MM.1S (cell line): ENCODE measurements at regions not wholly inside any gene's neighbourhood (a gene's known extent, or its start where the extent isn't known, plus 50 kb on each side); places are given as distances from the start of the nearest gene placed in this dataset.

Experiments used
- DNase-seq: peaks from one replicate; pipeline ENCODE4 v3.0.0-alpha.2; 2015
- H2AFZ ChIP-seq: fragments of 300-600 bp; sonication (generic); 2 replicates; pipeline ENCODE4 v1.6.0; 2016; ENCODE audit warnings: antibody characterized with exemption, low read length
- H3F3A ChIP-seq: fragments of 300-600 bp; sonication (generic); 2 replicates; pipeline ENCODE4 v1.6.1; 2016; ENCODE audit warnings: mild to moderate bottlenecking, antibody characterized with exemption, low read length, moderate library complexity, mixed read lengths; ENCODE audit not compliant: insufficient read depth
- H3K27ac ChIP-seq: fragments of 300-600 bp; sonication (generic); 2 replicates; pipeline ENCODE4 v1.5.1; 2016; ENCODE audit warnings: mild to moderate bottlenecking, low read length
- H3K27me3 ChIP-seq: fragments of 300-600 bp; sonication (generic); replicated peaks from 2 replicates; pipeline ENCODE4 v1.6.0; 2016; ENCODE audit warnings: low read length; ENCODE audit not compliant: insufficient read depth
- H3K36me3 ChIP-seq: fragments of 300-600 bp; sonication (generic); replicated peaks from 2 replicates; pipeline ENCODE4 v1.6.1; 2016; ENCODE audit warnings: mild to moderate bottlenecking, low read length, mixed read lengths; ENCODE audit not compliant: insufficient read depth
- H3K4me1 ChIP-seq: fragments of 300-600 bp; sonication (generic); 2 replicates; pipeline ENCODE4 v1.6.1; 2016; ENCODE audit warnings: low read length, mixed read lengths
- H3K4me2 ChIP-seq: fragments of 300-600 bp; sonication (generic); 2 replicates; pipeline ENCODE4 v1.6.0; 2016; ENCODE audit warnings: low read depth, low read length
- H3K4me3 ChIP-seq: fragments of 300-600 bp; sonication (generic); 2 replicates; pipeline ENCODE4 v1.5.1; 2016; ENCODE audit warnings: low read length, mixed read lengths
- H3K79me2 ChIP-seq: fragments of 300-600 bp; sonication (generic); 2 replicates; pipeline ENCODE4 v1.6.1; 2016; ENCODE audit warnings: mixed run types, low read length, mixed read lengths
- H3K9ac ChIP-seq: fragments of 300-600 bp; sonication (generic); 2 replicates; pipeline ENCODE4 v1.6.1; 2016; ENCODE audit warnings: low read length, mixed read lengths
- H3K9me2 ChIP-seq: fragments of 300-600 bp; sonication (generic); replicated peaks from 2 replicates; pipeline ENCODE4 v1.6.1; 2016; ENCODE audit warnings: mild to moderate bottlenecking, low read length, mixed read lengths; ENCODE audit not compliant: insufficient read depth
- H3K9me3 ChIP-seq: fragments of 300-600 bp; sonication (generic); replicated peaks from 2 replicates; pipeline ENCODE4 v1.6.1; 2016; ENCODE audit warnings: mild to moderate bottlenecking, low read length, mixed read lengths; ENCODE audit not compliant: insufficient read depth
- H4K20me1 ChIP-seq: fragments of 300-600 bp; sonication (generic); 2 replicates; pipeline ENCODE4 v1.6.1; 2016; ENCODE audit warnings: mild to moderate bottlenecking, low read length, moderate library complexity, mixed read lengths; ENCODE audit not compliant: insufficient read depth
- EZH2 ChIP-seq: fragments of 300-600 bp; sonication (generic); optimal IDR thresholded peaks from 2 replicates; pipeline ENCODE3; 2017; ENCODE audit warnings: low read depth, mild to moderate bottlenecking, antibody characterized with exemption, low read length, mixed read lengths
- EZH2phosphoT487 ChIP-seq: fragments of 300-600 bp; sonication (generic); IDR thresholded peaks from 2 replicates; pipeline ENCODE4 v1.6.1; 2018; ENCODE audit warnings: antibody characterized with exemption, low read length
- TF ChIP-seq, protein P1 (sequence below): fragments of 300-600 bp; sonication (generic); IDR thresholded peaks from 2 replicates; pipeline ENCODE4 v1.5.1; 2016; ENCODE audit warnings: antibody characterized with exemption, low read length, mixed read lengths

DNA sequence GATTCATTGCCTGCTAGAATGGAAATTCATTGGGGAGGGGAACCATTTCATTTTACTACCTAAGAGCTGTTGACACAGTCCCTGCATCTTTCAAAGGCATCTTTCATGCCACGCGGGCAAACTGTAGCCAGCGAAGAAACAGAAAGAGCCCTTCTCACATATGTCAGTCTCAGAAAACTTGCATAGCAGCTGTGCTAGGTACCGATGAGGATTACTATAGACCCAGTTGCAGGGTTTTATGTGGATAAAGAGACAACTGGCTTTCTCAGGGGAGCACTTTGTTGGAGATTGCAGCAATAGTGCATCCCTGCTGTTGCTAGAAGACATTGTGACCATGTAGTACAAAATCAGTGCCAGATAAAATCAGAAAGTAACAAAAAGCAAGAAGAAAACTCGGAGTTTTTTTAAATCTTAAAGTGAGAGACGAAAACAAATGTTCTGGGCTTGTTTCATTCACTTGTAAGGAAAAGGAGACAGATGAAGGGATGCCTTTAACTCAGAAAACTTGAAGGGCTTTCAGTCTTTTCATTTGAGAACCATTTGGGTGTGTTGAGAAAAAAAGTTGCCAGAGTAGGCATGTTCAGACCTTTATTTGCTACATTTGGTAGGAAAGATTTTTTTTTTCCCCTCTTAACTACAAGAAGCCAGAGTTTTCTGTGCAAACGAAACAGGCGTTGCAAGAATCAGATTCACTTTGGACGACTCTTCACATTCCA, 804.1 kb downstream of the USP25 start:
- Histone ChIP-seq H3K9ac (no peak overlapping the region), H4K20me1 (no peaks in the 10 kb centered on the region), H3K79me2 (no peaks in the 10 kb centered on the region), H2AFZ (no peak overlapping the region), H3F3A (no peaks in the 10 kb centered on the region), H3K36me3 (no peaks in the 10 kb centered on the region), H3K9me3 (no peaks in the 10 kb centered on the region), H3K9me2 (no peaks in the 10 kb centered on the region), H3K4me2 (no peak overlapping the region), H3K27ac (no peak overlapping the region), H3K27me3 (no peaks in the 10 kb centered on the region), H3K4me3 (no peak overlapping the region), H3K4me1 (no peaks in the 10 kb centered on the region)
- TF ChIP-seq EZH2: no peak
- TF ChIP-seq, protein P1, sequence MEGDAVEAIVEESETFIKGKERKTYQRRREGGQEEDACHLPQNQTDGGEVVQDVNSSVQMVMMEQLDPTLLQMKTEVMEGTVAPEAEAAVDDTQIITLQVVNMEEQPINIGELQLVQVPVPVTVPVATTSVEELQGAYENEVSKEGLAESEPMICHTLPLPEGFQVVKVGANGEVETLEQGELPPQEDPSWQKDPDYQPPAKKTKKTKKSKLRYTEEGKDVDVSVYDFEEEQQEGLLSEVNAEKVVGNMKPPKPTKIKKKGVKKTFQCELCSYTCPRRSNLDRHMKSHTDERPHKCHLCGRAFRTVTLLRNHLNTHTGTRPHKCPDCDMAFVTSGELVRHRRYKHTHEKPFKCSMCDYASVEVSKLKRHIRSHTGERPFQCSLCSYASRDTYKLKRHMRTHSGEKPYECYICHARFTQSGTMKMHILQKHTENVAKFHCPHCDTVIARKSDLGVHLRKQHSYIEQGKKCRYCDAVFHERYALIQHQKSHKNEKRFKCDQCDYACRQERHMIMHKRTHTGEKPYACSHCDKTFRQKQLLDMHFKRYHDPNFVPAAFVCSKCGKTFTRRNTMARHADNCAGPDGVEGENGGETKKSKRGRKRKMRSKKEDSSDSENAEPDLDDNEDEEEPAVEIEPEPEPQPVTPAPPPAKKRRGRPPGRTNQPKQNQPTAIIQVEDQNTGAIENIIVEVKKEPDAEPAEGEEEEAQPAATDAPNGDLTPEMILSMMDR: no peak
- TF ChIP-seq EZH2phosphoT487: no peak
- no peak for DNase-seq

DNA sequence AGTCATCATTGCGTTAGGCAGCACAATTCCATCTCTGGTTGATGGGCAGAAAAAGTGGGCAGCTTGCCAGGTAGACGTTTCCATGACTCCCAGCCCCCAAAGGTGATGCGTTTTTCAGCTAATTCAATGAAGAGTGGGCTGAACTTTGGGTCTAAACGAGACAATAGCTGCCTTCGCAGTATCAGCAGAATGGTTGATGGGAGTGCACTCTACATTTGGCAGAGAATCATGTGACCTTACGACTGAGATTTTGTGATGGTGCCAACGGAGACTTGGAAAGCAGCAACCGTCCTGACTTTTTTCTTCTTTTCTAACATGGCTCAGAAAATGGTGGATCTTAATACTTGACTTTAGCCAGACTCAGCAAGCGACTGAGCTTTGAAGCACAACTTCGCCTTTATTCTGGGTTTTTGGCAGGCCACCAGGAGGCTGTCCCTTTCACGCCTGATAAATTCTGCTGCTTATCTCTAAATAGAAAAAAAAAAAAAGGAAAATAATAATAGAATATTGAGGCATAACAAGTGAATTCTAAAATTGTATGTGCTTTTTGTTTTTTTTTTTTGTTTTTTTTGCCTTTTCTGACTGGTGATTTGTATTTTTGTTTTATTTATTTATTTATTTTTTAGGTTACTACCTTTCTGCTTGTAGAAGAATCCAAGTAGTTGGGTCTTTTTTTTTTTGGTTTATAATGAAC, 804.8 kb downstream of the USP25 start:
- Histone ChIP-seq H4K20me1 (no peaks in the 10 kb centered on the region), H3K27me3 (no peaks in the 10 kb centered on the region), H3K36me3 (no peaks in the 10 kb centered on the region), H3K79me2 (no peaks in the 10 kb centered on the region), H3K9me3 (no peaks in the 10 kb centered on the region), H3K4me1 (no peaks in the 10 kb centered on the region), H3K9ac (no peak overlapping the region), H3K4me3 (no peak overlapping the region), H3K9me2 (no peaks in the 10 kb centered on the region), H3K27ac (no peak overlapping the region), H2AFZ (no peak overlapping the region), H3F3A (no peaks in the 10 kb centered on the region), H3K4me2 (no peak overlapping the region)
- TF ChIP-seq, protein P1: no peak
- no peak for TF ChIP-seq EZH2
- TF ChIP-seq EZH2phosphoT487: no peak
- DNase-seq: no peak

DNA sequence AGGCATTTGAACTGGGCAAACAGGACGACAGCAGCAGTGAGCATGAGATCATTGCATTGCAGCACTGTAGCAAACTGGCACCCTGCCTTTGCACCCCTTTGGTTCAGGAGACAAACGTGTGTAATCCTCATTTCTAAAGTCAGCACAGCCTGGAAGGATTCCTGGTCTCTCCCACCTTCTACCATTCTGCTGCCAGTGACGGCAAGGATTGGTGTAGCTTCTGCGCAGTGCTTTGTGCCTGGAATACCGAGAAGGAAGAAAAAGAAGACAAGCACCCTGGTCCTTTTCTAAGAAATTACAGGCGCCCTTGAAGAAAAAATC, 805.3 kb downstream of the USP25 start:
- Histone ChIP-seq H3K27ac (no peak overlapping the region), H3K4me3 (no peak overlapping the region), H3K9ac (no peak overlapping the region), H2AFZ (no peak overlapping the region), H4K20me1 (no peaks in the 10 kb centered on the region), H3F3A (no peaks in the 10 kb centered on the region), H3K27me3 (no peaks in the 10 kb centered on the region), H3K4me2 (no peak overlapping the region), H3K4me1 (no peaks in the 10 kb centered on the region), H3K36me3 (no peaks in the 10 kb centered on the region), H3K9me2 (no peaks in the 10 kb centered on the region), H3K9me3 (no peaks in the 10 kb centered on the region), H3K79me2 (no peaks in the 10 kb centered on the region)
- TF ChIP-seq EZH2: no peak
- TF ChIP-seq, protein P1: no peak
- TF ChIP-seq EZH2phosphoT487: no peak
- no peak for DNase-seq
